ENCODE measurements at regions not wholly inside any gene's neighbourhood (a gene's known extent, or its start where the extent isn't known, plus 50 kb on each side); places are given as distances from the start of the nearest gene placed in this dataset.
A peak's percentile ranks its signal among the peaks of the same experiment; 100 is the strongest.

- CTCF ChIA-PET, result no interaction called here
- WGBS (ENCODE audit: low lambda C conversion rate), result 47% methylated on average over 8 of the region's 8 CpGs
These were observed 64.1 kb upstream of the LAS1L start for GRCh38 chrX:65598559-65599147.

DNA sequence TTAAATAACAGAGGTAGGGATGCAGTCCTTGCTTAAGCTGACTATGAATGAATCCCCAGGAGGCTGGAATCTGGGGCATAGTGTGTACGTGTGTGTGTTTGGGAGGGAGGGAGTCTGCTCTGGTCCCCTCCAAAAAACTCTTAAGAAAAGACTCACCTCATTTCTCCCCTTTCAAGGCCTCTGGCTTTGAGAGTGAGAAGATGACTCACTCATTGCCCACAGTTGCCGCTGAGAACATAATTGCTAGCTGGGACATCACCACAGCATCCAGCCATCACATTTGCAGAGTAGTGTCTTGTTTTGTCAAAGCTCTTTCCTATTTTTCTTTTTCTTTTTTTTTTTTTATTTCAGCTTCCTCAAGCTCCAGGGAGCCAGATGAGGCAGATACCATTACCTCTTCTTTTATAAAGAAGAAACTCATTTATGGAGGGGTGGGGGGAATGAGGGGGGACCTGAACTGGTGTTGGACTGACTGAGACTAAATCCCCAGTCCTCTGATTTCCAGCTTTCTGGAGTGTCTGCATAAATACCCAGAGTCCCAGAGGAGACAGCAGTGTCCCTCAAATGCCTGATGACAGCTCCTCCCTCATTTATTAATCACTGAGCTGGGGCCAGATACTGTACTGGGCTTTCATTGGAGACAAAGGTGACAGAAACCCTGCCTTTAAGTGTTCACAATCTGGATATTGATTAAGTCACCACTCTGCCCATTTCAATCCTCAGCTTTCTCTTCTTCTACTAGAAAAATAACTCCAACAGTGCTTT lies 61.9 kb upstream of the LAS1L start:
- Histone ChIP-seq H4K20me1 (ENCODE audit: insufficient read depth) (no peaks in the 10 kb centered on the region), H3K9me2 (no peaks in the 10 kb centered on the region), H3K9me3 (no peaks in the 10 kb centered on the region), H3K4me3 (ENCODE audit: low read depth in 2 of 2, low read length in 1 of 2) (no peak overlapping the region), H3K79me2 (ENCODE audit: insufficient read depth) (no peaks in the 10 kb centered on the region), H3F3A (replicated peaks; ENCODE audit: insufficient read depth) (peaks cover 8% of the 10 kb centered on the region), H3K9ac (peak overlapping the region; percentile 60), H2AFZ (ENCODE audit: low read depth) (0 out of 2 replicates have a peak overlapping the region, but pooled peaks have one; percentile 78), H3K27me3 (ENCODE audit: insufficient read depth) (no peaks in the 10 kb centered on the region; the same call in 1 of the 2 replicates), H3K36me3 (replicated peaks in 1 of 2; ENCODE audit: control insufficient read depth in 1 of 2, insufficient read depth in 2 of 2, low read length in 1 of 2) (no peaks in the 10 kb centered on the region), H3K27ac (ENCODE audit: low read depth in 2 of 2, low read length in 1 of 2) (peak overlapping the region in 1 of 2 experiments; percentile 79; a peak in 2 of 4 replicates), H3K4me2 (peak overlapping the region; percentile 13), H3K4me1 (ENCODE audit: control insufficient read depth in 1 of 2, insufficient read depth in 2 of 2, low read depth in 1 of 2, low read length in 1 of 2) (peaks cover 0 to 11% of the 10 kb centered on the region in 2 experiments; a peak in 1 of 4 replicates)
- TF ChIP-seq TEAD4 (IDR thresholded peaks at IDR 0.05; ENCODE audit: borderline replicate concordance, insufficient read depth), result no peak
- TF ChIP-seq EP300 (IDR thresholded peaks at IDR 0.05; ENCODE audit: borderline replicate concordance in 1 of 2, low read depth in 1 of 2, low read length in 1 of 2), result no peak
- TF ChIP-seq, protein P1, sequence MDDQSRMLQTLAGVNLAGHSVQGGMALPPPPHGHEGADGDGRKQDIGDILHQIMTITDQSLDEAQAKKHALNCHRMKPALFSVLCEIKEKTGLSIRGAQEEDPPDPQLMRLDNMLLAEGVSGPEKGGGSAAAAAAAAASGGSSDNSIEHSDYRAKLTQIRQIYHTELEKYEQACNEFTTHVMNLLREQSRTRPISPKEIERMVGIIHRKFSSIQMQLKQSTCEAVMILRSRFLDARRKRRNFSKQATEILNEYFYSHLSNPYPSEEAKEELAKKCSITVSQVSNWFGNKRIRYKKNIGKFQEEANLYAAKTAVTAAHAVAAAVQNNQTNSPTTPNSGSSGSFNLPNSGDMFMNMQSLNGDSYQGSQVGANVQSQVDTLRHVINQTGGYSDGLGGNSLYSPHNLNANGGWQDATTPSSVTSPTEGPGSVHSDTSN (IDR thresholded peaks at IDR 0.05), result no peak
- no peak for TF ChIP-seq ELF1 (IDR thresholded peaks at IDR 0.05)
- no peak for TF ChIP-seq GABPA (IDR thresholded peaks at IDR 0.05; ENCODE audit: low read depth)
- peak; percentile 24; the same call in 1 of the 2 replicates for TF ChIP-seq JUND (IDR thresholded peaks at IDR 0.05)
- peak; percentile 41; the same call in 1 of the 2 replicates for TF ChIP-seq FOSL2 (IDR thresholded peaks at IDR 0.05; ENCODE audit: borderline replicate concordance, low read depth)
- no peak for TF ChIP-seq MAX (IDR thresholded peaks at IDR 0.05; ENCODE audit: low read depth)
- no peak for TF ChIP-seq TCF12 (IDR thresholded peaks at IDR 0.05)
- 32% methylated on average over 2 of the region's 2 CpGs for WGBS (ENCODE audit: low lambda C conversion rate)
- CTCF ChIA-PET, result interaction anchor here (0.6 to 1.8 kb wide), 6 partner anchors 11 to 615 kb away, joined by 3 to 10 read pairs (median 3); no protein-coding TSS in a partner anchor
- no peak for DNase-seq
- POLR2A ChIA-PET, result no interaction called here

More at GRCh38 chrX:65598559-65599147, 64.1 kb upstream of the LAS1L start:
- H3K27me3 ChIP-seq (ENCODE audit: insufficient read depth), result no peaks in the 10 kb centered on the region
- H3K9ac ChIP-seq, result no peak overlapping the region
- peaks cover 14% of the 10 kb centered on the region for H3F3A ChIP-seq (replicated peaks; ENCODE audit: insufficient read depth)
- no peaks in the 10 kb centered on the region for H3K9me3 ChIP-seq
- H2AFZ ChIP-seq (ENCODE audit: low read depth), result no peak overlapping the region
- DNase-seq, result no peak
- H3K27ac ChIP-seq (ENCODE audit: low read depth in 2 of 2, low read length in 1 of 2), result no peak overlapping the region
- POLR2A ChIA-PET, result no interaction called here
- no peaks in the 10 kb centered on the region for H4K20me1 ChIP-seq (ENCODE audit: insufficient read depth)
- no peaks in the 10 kb centered on the region for H3K79me2 ChIP-seq (ENCODE audit: insufficient read depth)
- no peak overlapping the region for H3K4me2 ChIP-seq
- peaks cover 0 to 11% of the 10 kb centered on the region in 2 experiments; a peak in 1 of 4 replicates for H3K4me1 ChIP-seq (ENCODE audit: control insufficient read depth in 1 of 2, insufficient read depth in 2 of 2, low read depth in 1 of 2, low read length in 1 of 2)
- H3K36me3 ChIP-seq (replicated peaks in 1 of 2; ENCODE audit: control insufficient read depth in 1 of 2, insufficient read depth in 2 of 2, low read length in 1 of 2), result no peaks in the 10 kb centered on the region
- H3K9me2 ChIP-seq, result no peaks in the 10 kb centered on the region
- H3K4me3 ChIP-seq (ENCODE audit: low read depth in 2 of 2, low read length in 1 of 2), result no peak overlapping the region
- TF ChIP-seq EZH2phosphoT487 (IDR thresholded peaks at IDR 0.05; ENCODE audit: borderline replicate concordance, low read depth), result no peak
- no peak for TF ChIP-seq SMC3 (IDR thresholded peaks at IDR 0.05; ENCODE audit: low read depth, low read length)
- no peak for TF ChIP-seq YY1 (IDR thresholded peaks at IDR 0.05; ENCODE audit: low read depth)
- TF ChIP-seq FOSL2 (IDR thresholded peaks at IDR 0.05; ENCODE audit: borderline replicate concordance, low read depth), result no peak
- TF ChIP-seq JUND (IDR thresholded peaks at IDR 0.05), result no peak
- TF ChIP-seq, protein P1 (IDR thresholded peaks at IDR 0.05), result no peak
- TF ChIP-seq ELF1 (IDR thresholded peaks at IDR 0.05), result no peak
- no peak for TF ChIP-seq TCF12 (IDR thresholded peaks at IDR 0.05)
- TF ChIP-seq CHD2 (IDR thresholded peaks at IDR 0.05; ENCODE audit: low read length, partially characterized antibody), result no peak
